Mesendoderm (in vitro differentiated cells): ENCODE measurements at regions not wholly inside any gene's neighbourhood (a gene's known extent, or its start where the extent isn't known, plus 50 kb on each side); places are given as distances from the start of the nearest gene placed in this dataset.

Source experiments
- DNase-seq: peaks from one replicate; pipeline ENCODE4 v3.0.0; 2013
- H2AK5ac ChIP-seq: 2 replicates; pipeline ENCODE4 v1.6.1; 2013; ENCODE audit warnings: low read length, inconsistent platforms
- H2BK120ac ChIP-seq: 2 replicates; pipeline ENCODE4 v1.6.1; 2013; ENCODE audit warnings: low read depth, mild to moderate bottlenecking, low read length, moderate library complexity, mixed read lengths
- H2BK15ac ChIP-seq: replicated peaks from 2 replicates; pipeline ENCODE4 v1.6.1; 2013; ENCODE audit warnings: low read depth, mild to moderate bottlenecking, moderate library complexity
- H2BK5ac ChIP-seq: 2 replicates; pipeline ENCODE4 v1.6.1; 2013; ENCODE audit warnings: low read length, inconsistent platforms
- H3K18ac ChIP-seq: 2 replicates; pipeline ENCODE4 v1.6.1; 2013; ENCODE audit warnings: mild to moderate bottlenecking, low read length, mixed read lengths
- H3K23ac ChIP-seq: one replicate; pipeline ENCODE4 v1.6.1; 2013; ENCODE audit warnings: low read length
- H3K27ac ChIP-seq: 2 replicates; pipeline ENCODE4 v1.5.1; 2013; ENCODE audit warnings: low read depth, mild to moderate bottlenecking, inconsistent platforms, low read length, moderate library complexity
- H3K27me3 ChIP-seq: 2 replicates; pipeline ENCODE4 v1.6.1; 2013; ENCODE audit warnings: low read length, control low read depth, mild to moderate bottlenecking, inconsistent platforms; ENCODE audit not compliant: insufficient read depth, poor library complexity
- H3K36me3 ChIP-seq: 2 replicates; pipeline ENCODE4 v1.6.1; 2013; ENCODE audit warnings: low read length, inconsistent platforms; ENCODE audit not compliant: control insufficient read depth, insufficient read depth
- H3K4ac ChIP-seq: one replicate; pipeline ENCODE4 v1.6.1; 2013; ENCODE audit warnings: low read depth, mild to moderate bottlenecking, low read length, moderate library complexity
- H3K4me1 ChIP-seq: 2 replicates; pipeline ENCODE4 v1.6.1; 2013; ENCODE audit warnings: low read depth, low read length, inconsistent platforms; ENCODE audit not compliant: control insufficient read depth
- H3K4me2 ChIP-seq: 2 replicates; pipeline ENCODE4 v1.6.1; 2013; ENCODE audit warnings: low read length
- H3K4me3 ChIP-seq: 2 replicates; pipeline ENCODE4 v1.5.1; 2013; ENCODE audit warnings: mild to moderate bottlenecking, low read length
- H3K56ac ChIP-seq: one replicate; pipeline ENCODE4 v1.6.1; 2013; ENCODE audit warnings: low read length
- H3K79me1 ChIP-seq: 2 replicates; pipeline ENCODE4 v1.6.1; 2013; ENCODE audit warnings: low read length, inconsistent platforms
- H3K79me2 ChIP-seq: 2 replicates; pipeline ENCODE4 v1.6.1; 2013; ENCODE audit warnings: mild to moderate bottlenecking, low read length; ENCODE audit not compliant: control insufficient read depth, insufficient read depth
- H3K9ac ChIP-seq: 2 replicates; pipeline ENCODE4 v1.6.1; 2013; ENCODE audit warnings: low read length, inconsistent platforms
- H4K5ac ChIP-seq: one replicate; pipeline ENCODE4 v1.6.1; 2013; ENCODE audit warnings: low read length
- H4K8ac ChIP-seq: one replicate; pipeline ENCODE4 v1.6.1; 2013; ENCODE audit warnings: low read depth, mild to moderate bottlenecking, control low read depth, low read length, moderate library complexity
- WGBS: extraction: QIAGEN DNeasy Blood & Tissue Kit; methylation state at CpG from one replicate; pipeline ENCODE4 v1.1.7; 2013; ENCODE audit warnings: low lambda C conversion rate, missing lambda C conversion rate; ENCODE audit not compliant: insufficient coverage; ENCODE audit errors: extremely low coverage; 5-methylcytosine and 5-hydroxymethylcytosine counted together

GRCh38 chr17:70879401-70879800 is 710.1 kb downstream of the KCNJ2 start:
- Histone ChIP-seq H2BK5ac (no peak overlapping the region), H3K79me1 (no peaks in the 10 kb centered on the region), H2AK5ac (no peak overlapping the region), H3K27me3 (no peaks in the 10 kb centered on the region), H3K4me2 (no peak overlapping the region), H3K79me2 (no peaks in the 10 kb centered on the region), H3K18ac (no peak overlapping the region), H3K56ac (no peak overlapping the region), H2BK120ac (no peak overlapping the region), H3K23ac (no peak overlapping the region), H4K8ac (no peak overlapping the region), H3K27ac (no peak overlapping the region), H2BK15ac (no peak overlapping the region), H3K4ac (no peak overlapping the region), H3K36me3 (no peaks in the 10 kb centered on the region), H3K4me1 (no peaks in the 10 kb centered on the region), H4K5ac (no peak overlapping the region), H3K9ac (no peak overlapping the region), H3K4me3 (no peak overlapping the region)
- no peak for DNase-seq
- no CpG with 5 or more reads among the region's 3 CpGs for WGBS

GRCh38 chr17:70881093-70881492 is 711.8 kb downstream of the KCNJ2 start:
- Histone ChIP-seq H2BK15ac (no peak overlapping the region), H3K4ac (no peak overlapping the region), H3K79me1 (no peaks in the 10 kb centered on the region), H3K56ac (no peak overlapping the region), H3K27ac (no peak overlapping the region), H2BK120ac (no peak overlapping the region), H2BK5ac (no peak overlapping the region), H3K4me3 (no peak overlapping the region), H3K4me1 (no peaks in the 10 kb centered on the region), H3K18ac (no peak overlapping the region), H3K36me3 (no peaks in the 10 kb centered on the region), H4K8ac (no peak overlapping the region), H3K9ac (no peak overlapping the region), H3K23ac (no peak overlapping the region), H3K4me2 (no peak overlapping the region), H3K79me2 (no peaks in the 10 kb centered on the region), H2AK5ac (no peak overlapping the region), H3K27me3 (no peaks in the 10 kb centered on the region), H4K5ac (no peak overlapping the region)
- no CpG with 5 or more reads among the region's 1 CpG for WGBS
- DNase-seq = no peak

- Histone ChIP-seq H3K27me3 (no peaks in the 10 kb centered on the region), H2BK5ac (no peak overlapping the region), H3K23ac (no peak overlapping the region), H3K56ac (no peak overlapping the region), H3K9ac (no peak overlapping the region), H3K4ac (no peak overlapping the region), H3K4me1 (no peaks in the 10 kb centered on the region), H3K4me3 (no peak overlapping the region), H2BK15ac (no peak overlapping the region), H2AK5ac (no peak overlapping the region), H3K79me1 (no peaks in the 10 kb centered on the region), H3K36me3 (no peaks in the 10 kb centered on the region), H3K18ac (no peak overlapping the region), H4K5ac (no peak overlapping the region), H4K8ac (no peak overlapping the region), H3K27ac (no peak overlapping the region), H3K79me2 (no peaks in the 10 kb centered on the region), H2BK120ac (no peak overlapping the region), H3K4me2 (no peak overlapping the region)
- WGBS = no CpG with 5 or more reads among the region's 6 CpGs
- DNase-seq = peak; percentile 60
Observed at GRCh38 chr17:70882504-70882903, 713.2 kb downstream of the KCNJ2 start.

GRCh38 chr17:70886648-70887047 is 717.3 kb downstream of the KCNJ2 start:
- Histone ChIP-seq H3K9ac (no peak overlapping the region), H3K23ac (no peak overlapping the region), H3K4me2 (no peak overlapping the region), H3K79me1 (no peaks in the 10 kb centered on the region), H4K8ac (no peak overlapping the region), H3K56ac (no peak overlapping the region), H3K79me2 (no peaks in the 10 kb centered on the region), H3K27me3 (no peaks in the 10 kb centered on the region), H3K4ac (no peak overlapping the region), H3K18ac (no peak overlapping the region), H3K4me3 (no peak overlapping the region), H2BK5ac (no peak overlapping the region), H2BK120ac (no peak overlapping the region), H3K4me1 (no peaks in the 10 kb centered on the region), H4K5ac (no peak overlapping the region), H3K27ac (no peak overlapping the region), H2AK5ac (no peak overlapping the region), H2BK15ac (no peak overlapping the region), H3K36me3 (no peaks in the 10 kb centered on the region)
- WGBS = no CpG with 5 or more reads among the region's 2 CpGs
- peak; percentile 52 for DNase-seq

- no peaks in the 10 kb centered on the region for H3K79me2 ChIP-seq
- H4K8ac ChIP-seq = no peak overlapping the region
- no peaks in the 10 kb centered on the region for H3K27me3 ChIP-seq
- H2BK5ac ChIP-seq = no peak overlapping the region
- H4K5ac ChIP-seq = no peak overlapping the region
- no peak overlapping the region for H3K18ac ChIP-seq
- no peak overlapping the region for H2AK5ac ChIP-seq
- no peak overlapping the region for H3K27ac ChIP-seq
- no peak overlapping the region for H3K4me2 ChIP-seq
- H3K4ac ChIP-seq = no peak overlapping the region
- no peak overlapping the region for H3K9ac ChIP-seq
- no peaks in the 10 kb centered on the region for H3K36me3 ChIP-seq
- H2BK120ac ChIP-seq = no peak overlapping the region
- no peak overlapping the region for H2BK15ac ChIP-seq
- no peak overlapping the region for H3K23ac ChIP-seq
- H3K4me3 ChIP-seq = no peak overlapping the region
- no peaks in the 10 kb centered on the region for H3K4me1 ChIP-seq
- no CpG with 5 or more reads among the region's 2 CpGs for WGBS
- no peaks in the 10 kb centered on the region for H3K79me1 ChIP-seq
- no peak for DNase-seq
- no peak overlapping the region for H3K56ac ChIP-seq
Observed at GRCh38 chr17:70888324-70888723, 719.0 kb downstream of the KCNJ2 start.

GRCh38 chr17:70891306-70891705 is 722.0 kb downstream of the KCNJ2 start:
- Histone ChIP-seq H3K4me1 (no peaks in the 10 kb centered on the region), H3K4ac (no peak overlapping the region), H3K79me1 (no peaks in the 10 kb centered on the region), H3K9ac (no peak overlapping the region), H2BK5ac (no peak overlapping the region), H2BK15ac (no peak overlapping the region), H4K8ac (no peak overlapping the region), H3K36me3 (no peaks in the 10 kb centered on the region), H2BK120ac (no peak overlapping the region), H3K23ac (no peak overlapping the region), H2AK5ac (no peak overlapping the region), H3K79me2 (no peaks in the 10 kb centered on the region), H3K4me2 (no peak overlapping the region), H3K18ac (no peak overlapping the region), H3K56ac (no peak overlapping the region), H3K27ac (no peak overlapping the region), H3K27me3 (no peaks in the 10 kb centered on the region), H4K5ac (no peak overlapping the region), H3K4me3 (no peak overlapping the region)
- no peak for DNase-seq
- no CpG with 5 or more reads among the region's 4 CpGs for WGBS
